ENCODE measurements at regions not wholly inside any gene's neighbourhood (a gene's known extent, or its start where the extent isn't known, plus 50 kb on each side); places are given as distances from the start of the nearest gene placed in this dataset.

- no peak for TF ChIP-seq CTCF (IDR thresholded peaks at IDR 0.05)
- TF ChIP-seq EZH2 (IDR thresholded peaks at IDR 0.05): no peak
- TF ChIP-seq EZH2phosphoT487 (IDR thresholded peaks at IDR 0.05): no peak
Measured at GRCh38 chr12:125280482-125281377, 215.5 kb downstream of the AACS start.
